ENCODE measurements at regions not wholly inside any gene's neighbourhood (a gene's known extent, or its start where the extent isn't known, plus 50 kb on each side); places are given as distances from the start of the nearest gene placed in this dataset.

DNA sequence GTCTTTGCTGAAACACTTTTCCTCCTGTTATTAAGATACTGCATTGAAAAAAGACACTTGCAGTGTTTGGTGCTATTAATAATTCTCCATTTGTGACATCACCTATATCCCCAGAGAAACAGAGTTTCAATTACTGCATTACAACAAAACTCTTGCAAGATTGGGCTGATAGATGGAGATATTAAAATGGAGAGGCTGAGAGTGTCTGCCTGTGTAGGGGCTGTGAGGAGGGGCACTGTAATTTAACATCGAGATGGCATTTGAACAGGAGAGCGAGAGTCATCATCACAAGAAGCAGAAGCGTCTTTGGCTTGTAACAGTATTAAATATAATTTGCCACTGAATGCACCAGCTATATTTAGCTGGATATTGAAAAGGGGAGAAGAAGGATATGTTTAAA, 316.5 kb downstream of the CDH26 start:
- DNase-seq (ENCODE audit: low spot score) = no peak

DNA sequence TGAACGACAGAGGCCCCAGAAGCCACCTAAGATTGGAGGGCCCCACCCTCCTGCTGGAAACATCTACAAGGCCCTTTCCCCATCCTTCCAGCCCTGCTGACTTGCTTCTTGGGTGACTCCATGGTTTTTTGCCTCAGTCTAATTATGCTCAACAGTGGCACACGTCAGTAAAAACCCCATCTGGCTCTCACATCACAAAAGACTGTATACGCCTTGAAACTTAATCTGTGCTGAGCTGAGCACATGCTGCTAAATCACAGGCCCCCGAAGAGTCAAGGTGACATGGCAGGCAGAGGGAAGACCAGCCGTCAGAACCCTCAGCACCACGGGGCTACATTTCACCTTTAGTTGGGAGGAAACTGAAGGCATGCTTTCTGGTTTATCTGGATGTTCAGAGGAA, 323.1 kb downstream of the CDH26 start:
- no peak for DNase-seq (ENCODE audit: low spot score)

DNA sequence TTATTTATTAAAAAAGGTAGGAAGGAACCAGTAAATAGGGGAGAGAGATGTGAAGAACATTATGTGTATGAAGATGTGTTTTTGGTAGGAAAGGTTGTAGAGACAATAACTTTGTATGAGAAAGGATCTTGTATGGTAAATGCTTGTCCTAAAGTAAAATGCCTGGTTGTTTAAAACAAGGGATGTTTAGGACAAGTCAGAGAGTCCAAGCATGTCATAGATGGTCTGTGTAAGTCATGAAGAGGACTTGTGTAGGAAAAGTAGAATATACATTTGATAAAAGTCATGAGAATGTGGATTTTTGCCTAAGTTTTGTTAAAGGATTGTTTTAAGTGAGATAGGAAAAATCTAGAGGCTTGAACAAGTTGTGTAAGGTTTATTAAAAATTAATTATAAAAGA, 325.1 kb downstream of the CDH26 start:
- no peak for DNase-seq (ENCODE audit: low spot score)

DNA sequence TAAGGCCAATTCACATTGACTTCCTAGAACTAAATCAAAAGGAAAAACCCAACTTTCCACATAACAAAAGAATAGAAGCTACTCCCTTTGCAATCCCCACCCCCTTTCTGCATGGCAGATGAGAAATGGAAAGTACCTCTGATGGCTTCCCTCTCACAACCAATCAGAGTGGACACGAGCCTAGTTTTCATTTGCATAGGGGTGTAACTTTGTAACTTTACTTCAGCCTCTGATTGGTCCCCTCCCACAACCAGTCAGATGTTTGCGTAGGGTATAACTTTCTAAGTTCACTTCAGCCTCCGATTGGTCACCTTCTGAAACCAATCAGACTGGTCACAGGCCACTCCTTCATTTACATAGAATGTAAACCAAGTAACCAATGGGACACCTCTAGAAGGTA, 328.5 kb downstream of the CDH26 start:
- no peak for DNase-seq (ENCODE audit: low spot score)

DNA sequence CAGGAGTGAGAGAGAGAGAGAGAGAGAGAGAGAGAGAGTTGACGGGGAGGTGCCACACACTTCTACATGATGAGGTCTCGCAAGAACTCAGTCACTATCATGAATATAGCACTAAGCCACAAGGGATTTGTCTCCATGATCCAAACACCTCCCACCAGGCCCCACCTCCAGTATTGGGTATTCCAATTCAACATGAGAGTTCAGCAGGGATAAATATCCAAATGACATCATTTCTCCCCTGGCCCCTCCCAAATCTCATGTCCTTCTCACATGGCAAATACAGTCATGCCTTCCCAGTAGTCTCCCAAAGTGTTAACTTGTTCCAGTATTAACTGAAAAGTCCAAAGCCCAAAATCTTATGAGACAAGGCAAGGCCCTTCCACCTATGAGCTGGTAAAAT, 330.7 kb downstream of the CDH26 start:
- no peak for DNase-seq (ENCODE audit: low spot score)

DNA sequence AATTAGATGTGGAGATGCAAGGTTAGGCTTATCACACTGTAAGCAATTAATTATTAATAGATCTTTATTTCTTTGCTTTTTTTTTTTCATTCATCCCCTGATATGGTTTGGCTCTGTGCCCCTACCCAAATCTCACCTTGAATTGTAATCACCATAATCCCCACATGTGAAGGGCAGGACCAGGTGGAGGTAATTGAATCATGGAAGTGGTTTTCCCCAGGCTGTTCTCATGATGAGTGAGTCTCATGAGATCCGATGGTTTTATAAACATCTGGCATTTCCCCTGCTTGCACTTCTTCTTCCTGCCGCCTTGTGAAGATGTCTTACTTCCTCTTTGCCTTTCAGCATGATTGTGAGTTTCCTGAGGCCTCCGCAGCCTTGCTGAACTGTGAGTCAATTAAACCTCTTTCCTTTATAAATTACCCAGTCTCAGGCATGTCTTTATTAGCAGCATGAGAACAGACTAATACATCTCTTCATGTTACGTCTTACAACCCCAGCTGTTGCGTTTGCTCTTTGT, 333.8 kb downstream of the CDH26 start:
- DNase-seq (ENCODE audit: low spot score) = no peak

DNA sequence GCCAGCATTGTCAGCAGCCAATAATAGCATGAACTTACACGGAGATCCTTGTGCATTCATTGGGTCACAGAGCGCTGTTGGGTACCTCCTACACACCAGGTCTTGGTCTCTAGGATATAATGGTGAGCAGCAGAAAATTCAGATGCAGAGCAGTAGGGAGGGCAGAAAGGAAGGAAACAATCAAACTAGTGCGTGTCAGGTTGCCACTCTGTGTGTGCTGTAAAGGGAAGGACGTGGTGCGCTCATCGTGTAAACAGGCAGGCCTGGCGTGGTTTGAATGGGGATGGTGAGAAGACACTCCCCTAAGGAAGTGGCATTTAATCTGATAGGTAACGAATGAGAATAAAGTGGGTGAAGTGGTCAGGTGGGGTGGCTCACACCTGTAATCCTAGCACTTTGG, 336.4 kb downstream of the CDH26 start:
- DNase-seq (ENCODE audit: low spot score) = no peak

DNA sequence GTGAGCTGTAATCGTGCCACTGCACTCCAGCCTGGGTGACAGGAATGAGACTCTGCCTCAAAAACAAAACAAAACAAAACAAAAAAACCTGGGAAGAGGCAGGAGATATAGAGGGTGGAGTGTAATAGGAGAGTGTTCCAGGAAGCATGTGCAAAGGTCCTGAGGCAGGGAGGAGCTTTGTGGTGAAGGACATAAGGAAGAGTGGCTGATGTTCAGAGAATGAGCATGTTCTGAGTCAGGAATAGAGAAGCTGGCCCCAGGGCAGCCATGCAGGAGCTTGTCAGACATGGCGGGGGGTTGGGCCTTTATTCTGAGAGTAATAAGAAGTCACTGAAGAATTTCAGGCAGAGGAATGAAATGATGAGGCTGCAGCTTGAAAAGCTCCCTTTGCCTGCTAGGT, 337.0 kb downstream of the CDH26 start:
- no peak for DNase-seq (ENCODE audit: low spot score)

DNA sequence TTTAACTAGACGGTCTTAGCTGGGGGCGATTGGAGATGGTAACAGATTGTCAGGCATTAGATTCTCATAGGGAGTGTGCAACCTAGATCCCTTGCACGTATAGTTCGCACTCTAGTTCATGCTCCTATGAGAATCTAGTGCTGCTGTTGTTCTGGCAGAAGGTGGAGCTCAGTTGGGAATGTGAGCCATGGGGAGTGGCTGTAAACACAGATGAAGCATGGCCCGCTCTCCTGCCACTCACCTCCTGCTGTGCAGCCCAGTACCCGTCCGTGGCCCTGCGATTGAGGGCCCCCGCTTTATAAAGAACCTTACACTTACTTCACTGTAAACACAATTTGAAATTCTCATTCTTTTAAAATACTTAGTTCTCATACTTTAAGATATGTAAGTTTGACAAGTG, 339.4 kb downstream of the CDH26 start:
- no peak for DNase-seq (ENCODE audit: low spot score)

DNA sequence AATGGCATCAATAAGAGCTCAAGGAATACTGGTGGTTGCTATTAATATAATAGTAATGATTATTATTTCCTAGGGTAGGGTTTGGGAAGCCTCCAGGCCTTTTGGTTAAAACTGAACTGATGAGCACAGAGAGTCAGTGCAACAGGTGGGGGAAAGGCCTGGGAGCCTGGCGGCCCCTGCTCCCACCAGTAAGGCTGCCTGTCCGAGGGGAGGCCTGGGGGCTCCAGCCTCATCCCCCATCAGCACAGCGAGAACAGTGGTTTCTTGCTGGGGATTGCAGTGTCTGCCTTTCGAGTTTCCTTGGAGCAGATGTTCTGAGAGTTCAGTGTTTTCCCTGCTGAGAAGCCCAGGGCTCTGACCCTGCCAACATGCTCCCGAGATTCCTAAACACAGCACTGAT, 340.4 kb downstream of the CDH26 start:
- DNase-seq (ENCODE audit: low spot score) = no peak

DNA sequence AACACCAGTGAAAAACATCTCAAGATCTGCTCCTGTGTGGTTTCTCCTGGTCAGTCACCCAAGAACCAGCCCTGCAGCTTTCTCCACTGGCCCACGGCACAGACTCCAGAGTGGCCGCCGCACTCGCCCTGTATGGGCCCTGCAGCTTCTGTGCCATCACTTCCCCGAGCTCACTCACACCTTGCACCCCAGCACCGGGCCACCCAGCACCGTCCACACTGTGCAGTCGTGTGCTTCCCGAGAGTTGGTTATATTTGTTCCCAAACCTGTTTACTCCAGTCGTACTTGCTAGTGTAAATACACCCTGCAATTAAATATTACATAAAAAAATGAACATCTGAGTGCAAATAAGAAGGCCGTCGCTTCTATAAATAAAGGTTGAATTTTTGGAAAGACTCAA, 341.7 kb downstream of the CDH26 start:
- no peak for DNase-seq (ENCODE audit: low spot score)

DNA sequence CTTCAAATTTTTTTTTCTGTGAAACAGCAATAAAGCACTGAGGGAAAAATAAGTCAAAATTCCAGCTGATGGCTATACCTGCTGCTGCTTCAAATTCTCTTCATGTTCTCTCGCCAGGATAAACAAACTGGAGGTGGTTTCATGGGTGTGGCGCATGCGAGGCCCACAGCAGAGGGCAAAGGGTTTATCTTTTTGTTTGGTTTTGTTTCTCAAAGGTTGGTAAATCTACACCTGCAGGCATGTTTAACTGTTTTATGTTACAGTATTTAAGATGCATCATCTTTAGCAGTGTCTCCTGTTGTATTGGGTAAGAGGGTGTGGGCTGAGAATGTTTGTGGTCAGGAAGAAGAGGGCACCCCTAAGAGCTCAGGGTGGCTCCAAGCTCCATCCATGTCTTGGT, 342.2 kb downstream of the CDH26 start:
- DNase-seq (ENCODE audit: low spot score) = no peak

DNA sequence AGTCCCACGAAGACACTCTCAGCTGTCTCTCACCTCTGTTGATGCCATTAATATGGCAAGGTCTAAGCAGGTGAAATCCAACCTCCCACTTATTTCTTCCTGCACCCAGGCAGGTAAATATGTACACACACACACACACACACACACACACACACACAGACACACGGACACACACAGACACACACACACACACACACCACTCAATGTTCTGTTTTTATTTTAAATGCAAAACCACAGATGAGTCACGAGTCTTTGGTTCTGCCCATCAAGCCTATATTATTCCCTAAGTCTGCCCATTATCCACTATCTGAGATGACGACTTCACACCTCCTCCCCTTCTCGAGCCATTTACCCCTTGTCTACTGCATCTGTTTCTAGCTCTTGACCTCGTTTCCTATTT, 344.7 kb downstream of the CDH26 start:
- DNase-seq (ENCODE audit: low spot score) = no peak

DNA sequence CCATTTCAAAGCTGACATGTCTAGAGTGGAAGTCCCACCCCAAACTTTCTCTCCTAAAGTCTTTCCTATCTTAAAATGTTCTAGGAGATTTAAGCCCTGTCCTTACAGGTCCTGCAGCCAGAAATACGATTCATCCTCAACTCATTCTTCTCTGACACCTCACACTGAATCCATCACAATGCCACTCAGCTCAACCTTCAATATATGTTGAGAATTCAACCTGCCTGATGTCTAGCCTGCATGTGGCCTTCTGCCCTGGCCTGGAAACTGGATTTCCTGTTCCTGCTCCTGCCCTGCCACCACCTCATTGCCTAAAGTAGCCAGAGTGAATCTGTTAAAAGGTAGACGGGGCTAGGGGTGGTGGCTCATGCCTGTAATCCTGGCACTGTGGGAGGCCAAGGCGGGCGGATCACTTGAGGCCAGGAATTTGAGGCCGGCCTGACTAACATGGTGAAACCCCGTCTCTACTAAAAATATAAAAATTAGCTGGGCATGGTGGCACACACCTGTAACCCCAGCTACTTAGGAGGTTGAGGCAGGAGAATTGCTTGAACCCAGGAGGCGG, 345.9 kb downstream of the CDH26 start:
- no peak for DNase-seq (ENCODE audit: low spot score)

DNA sequence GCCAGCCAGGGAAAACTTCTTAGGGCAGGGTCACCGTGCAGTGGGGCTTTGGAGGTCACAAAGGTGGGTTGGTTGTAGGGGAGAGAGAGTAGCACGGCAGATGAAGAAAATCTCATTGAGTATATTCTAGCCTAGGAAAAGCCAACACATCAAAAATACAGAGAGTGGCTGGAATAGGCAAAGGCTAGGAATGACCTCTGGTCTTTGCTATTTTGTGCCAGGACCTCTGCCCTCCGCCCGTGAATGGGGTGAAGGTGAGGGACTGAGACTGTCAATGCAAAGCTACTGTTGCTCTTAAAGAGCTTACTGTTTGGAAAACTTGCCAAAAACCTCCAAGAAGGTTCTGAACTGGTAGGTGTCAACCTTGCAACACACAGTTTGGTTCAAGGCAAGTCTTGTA, 346.7 kb downstream of the CDH26 start:
- DNase-seq (ENCODE audit: low spot score) = no peak

DNA sequence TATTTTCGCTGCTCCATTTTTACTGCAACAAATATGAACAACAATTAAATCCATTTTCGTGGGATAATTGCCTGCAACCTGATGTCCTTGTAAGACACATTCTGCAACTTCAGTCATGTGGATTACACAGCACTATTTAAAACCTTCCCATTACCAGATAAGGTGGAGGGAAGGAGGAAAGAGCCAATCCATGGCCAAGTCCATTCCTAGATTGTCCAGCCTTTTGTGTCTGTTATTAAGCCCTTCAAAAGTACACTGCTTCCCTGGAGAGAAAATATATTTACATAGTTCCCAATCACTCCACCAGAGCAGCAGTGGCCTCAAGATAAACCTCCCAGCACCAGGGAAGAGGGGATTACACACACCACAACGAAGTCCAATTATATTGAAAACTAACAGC, 347.9 kb downstream of the CDH26 start:
- no peak for DNase-seq (ENCODE audit: low spot score)

DNA sequence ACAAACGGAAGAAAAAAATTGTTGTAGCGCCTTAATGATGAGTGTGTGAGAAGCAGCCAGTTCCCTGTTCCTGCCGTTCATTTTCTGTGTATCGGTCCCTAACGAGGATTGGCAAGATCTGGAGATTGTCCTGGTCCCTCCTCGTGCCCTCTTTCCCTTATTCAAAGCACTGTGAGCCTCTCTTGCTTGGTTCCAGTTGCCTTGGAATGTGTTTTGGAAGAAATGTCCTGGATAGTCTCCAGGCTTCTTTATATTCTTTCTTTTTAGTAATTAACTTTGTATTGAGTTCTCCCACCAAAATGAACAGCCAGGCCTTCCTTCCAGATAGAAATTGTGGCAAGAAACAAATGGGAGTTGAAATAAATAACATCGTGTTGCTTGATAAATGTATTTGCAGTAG, 348.3 kb downstream of the CDH26 start:
- DNase-seq (ENCODE audit: low spot score) = no peak

DNA sequence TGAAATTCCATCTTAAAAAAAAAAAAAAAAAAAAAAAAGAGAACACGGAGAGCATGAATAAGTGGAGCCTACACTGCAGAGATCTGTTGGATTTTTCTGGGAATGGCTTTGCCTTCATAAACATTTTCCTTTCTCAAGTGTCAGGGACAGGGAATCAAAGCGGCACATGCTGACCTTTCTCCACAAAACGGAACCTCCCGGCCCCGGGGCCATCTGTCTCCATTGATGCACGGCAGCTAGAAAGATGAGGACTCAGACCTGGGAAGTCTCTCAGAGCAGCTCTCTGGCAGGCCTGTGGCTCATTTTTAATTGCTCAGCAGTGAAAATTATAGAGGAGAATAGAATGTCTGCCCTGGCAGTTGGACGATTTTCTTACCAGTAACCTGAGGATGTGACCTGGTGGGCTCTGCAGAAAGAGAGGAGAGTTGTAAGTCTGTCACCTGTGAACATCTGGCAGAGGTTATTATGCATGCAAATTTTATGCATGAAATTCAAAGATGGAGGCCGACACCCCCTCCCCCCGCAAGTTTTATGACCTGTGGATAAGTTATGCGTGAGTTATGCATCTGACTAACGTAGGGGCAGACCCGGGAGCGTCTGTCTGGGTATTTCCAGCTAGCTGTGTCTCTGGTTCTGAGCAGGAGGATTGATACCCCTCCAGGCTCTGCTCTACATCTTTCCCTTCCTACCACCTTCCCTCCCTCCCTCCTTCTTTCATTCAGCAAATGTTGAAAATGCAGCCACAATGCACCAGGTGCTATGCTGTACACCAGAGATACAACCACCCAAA, 352.5 kb downstream of the CDH26 start:
- DNase-seq (ENCODE audit: low spot score) = no peak

DNA sequence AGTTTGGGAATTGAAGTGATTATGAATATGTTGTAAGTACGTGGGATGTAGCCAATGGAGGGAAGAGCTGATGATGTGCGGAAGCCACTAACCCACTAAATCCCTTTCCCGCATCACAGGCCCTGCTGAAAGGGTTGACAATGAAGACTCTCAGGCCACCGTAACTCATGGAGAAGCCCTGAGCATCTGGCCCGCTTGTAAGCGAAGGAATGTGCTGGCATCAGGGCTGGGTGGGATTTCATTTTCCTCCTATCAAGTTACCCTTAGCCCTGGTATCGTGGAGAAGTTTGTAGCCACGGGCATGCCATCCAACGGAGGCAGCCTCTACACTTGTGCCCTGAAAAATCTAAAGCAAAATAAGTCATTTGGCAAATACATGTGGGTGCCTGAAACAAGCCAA, 355.0 kb downstream of the CDH26 start:
- DNase-seq (ENCODE audit: low spot score) = no peak

DNA sequence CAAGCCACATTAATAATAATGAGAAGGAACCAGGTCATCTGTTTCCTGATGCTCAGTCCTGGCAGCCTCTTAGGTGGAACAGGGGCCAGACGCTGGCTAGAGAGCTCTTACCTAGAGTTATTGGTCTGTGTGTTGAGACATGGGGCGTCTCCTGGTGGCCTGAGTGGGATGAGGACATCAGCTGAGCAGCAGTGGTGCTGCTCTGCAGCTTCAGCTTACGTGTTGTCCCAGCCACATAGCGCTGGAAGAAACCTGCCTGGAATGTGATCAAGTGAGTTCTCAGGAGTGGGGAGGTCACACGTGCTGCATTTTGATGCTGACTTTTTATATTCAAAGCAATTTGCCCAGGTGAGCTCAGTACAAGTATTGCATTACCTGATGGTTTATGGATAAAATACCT, 355.4 kb downstream of the CDH26 start:
- no peak for DNase-seq (ENCODE audit: low spot score)

DNA sequence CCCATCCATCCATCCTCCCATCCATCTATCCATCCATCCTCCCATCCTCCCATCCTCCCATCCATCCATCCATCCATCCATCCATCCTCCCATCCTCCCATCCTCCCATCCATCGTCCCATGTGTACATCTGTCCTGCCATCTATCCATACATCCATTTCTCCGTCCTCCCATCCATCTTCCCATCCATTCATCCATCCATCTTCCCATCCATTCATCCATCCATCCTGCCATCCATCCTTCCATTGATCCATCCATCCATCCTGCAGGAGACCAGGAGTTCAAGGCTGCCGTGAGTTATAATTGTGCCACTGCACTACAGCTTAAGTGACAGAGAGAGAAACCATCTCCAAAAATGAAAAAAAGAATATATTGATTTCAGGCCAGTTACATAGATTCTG, 356.5 kb downstream of the CDH26 start:
- no peak for DNase-seq (ENCODE audit: low spot score)

DNA sequence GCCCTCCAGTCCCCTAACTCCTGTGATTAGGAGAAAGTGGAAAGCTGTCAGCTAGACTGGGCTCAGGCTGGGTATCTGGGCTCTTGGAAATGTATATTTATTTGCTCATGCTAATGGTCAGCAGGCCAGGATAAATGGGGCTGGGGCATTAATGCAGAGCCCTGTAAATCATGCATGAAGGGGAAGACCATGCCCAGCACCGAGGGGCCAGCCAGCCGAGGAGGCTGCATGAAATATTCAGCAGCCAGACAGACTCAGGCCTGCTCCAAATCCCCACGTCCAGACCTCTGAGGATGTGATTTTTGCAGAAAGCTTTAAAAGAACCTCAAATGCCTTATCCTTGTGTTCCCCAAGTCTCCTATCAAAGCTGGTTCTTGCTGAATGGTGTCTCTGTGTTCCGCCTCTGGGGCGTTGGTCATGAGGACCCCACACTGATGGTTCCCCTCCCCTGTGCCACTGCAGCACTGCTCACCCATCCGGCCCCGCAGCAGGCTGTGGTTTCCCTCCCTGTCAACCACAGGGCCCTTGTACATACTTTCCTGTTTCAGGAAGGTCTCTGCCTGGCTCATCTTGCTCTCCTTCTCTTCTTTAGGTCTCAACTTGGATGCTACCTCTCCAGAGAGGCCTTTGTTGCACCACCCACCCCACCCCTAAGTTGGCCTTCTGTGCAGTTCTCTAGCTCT, 358.4 kb downstream of the CDH26 start:
- no peak for DNase-seq (ENCODE audit: low spot score)

DNA sequence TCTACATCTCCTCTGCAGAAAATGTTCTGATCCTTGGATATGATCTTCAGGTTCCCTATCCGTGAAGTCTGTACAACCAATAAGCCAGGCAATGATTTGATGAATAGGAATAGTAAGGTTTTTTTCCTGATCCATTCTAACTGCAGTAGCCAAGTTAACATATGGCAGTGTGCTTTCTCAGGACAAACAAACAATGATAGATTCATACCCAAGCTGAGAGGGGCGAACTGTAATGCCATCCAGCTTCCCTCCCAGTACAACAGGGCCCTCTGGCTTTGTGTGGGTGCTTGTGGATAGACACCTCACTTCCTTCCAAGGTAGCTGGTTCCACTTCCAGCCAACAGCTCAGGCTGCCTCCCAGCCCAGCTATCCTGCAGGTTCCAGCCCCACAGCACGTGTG, 359.2 kb downstream of the CDH26 start:
- DNase-seq (ENCODE audit: low spot score) = no peak

Measured in CD4-positive, alpha-beta T cell treated with Interleukin-6 at 100 ng/mL for 8 hours (primary cell).